ENCODE measurements at regions not wholly inside any gene's neighbourhood (a gene's known extent, or its start where the extent isn't known, plus 50 kb on each side); places are given as distances from the start of the nearest gene placed in this dataset.

GRCh38 chr14:26218861-26219260, 379.0 kb downstream of the NOVA1 start:
- TF ChIP-seq, protein P1, sequence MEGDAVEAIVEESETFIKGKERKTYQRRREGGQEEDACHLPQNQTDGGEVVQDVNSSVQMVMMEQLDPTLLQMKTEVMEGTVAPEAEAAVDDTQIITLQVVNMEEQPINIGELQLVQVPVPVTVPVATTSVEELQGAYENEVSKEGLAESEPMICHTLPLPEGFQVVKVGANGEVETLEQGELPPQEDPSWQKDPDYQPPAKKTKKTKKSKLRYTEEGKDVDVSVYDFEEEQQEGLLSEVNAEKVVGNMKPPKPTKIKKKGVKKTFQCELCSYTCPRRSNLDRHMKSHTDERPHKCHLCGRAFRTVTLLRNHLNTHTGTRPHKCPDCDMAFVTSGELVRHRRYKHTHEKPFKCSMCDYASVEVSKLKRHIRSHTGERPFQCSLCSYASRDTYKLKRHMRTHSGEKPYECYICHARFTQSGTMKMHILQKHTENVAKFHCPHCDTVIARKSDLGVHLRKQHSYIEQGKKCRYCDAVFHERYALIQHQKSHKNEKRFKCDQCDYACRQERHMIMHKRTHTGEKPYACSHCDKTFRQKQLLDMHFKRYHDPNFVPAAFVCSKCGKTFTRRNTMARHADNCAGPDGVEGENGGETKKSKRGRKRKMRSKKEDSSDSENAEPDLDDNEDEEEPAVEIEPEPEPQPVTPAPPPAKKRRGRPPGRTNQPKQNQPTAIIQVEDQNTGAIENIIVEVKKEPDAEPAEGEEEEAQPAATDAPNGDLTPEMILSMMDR (IDR thresholded peaks at IDR 0.05), result no peak
- no peak for TF ChIP-seq POLR2A (IDR thresholded peaks at IDR 0.05)
